IMR-90 (cell line): ENCODE measurements at regions not wholly inside any gene's neighbourhood (a gene's known extent, or its start where the extent isn't known, plus 50 kb on each side); places are given as distances from the start of the nearest gene placed in this dataset.
"Not testable (repeated sequence)": the region's sequence is repeated elsewhere in the genome, so short reads cannot be mapped to it uniquely, and the experiment has no call there.

Experiments
- CEBPB ChIP-seq: IDR thresholded peaks from 2 replicates; pipeline ENCODE4 v1.6.1; 2012; ENCODE audit warnings: low read depth, low read length, improper control_type of control experiment
- CHD1 ChIP-seq: IDR thresholded peaks from 2 replicates; pipeline ENCODE4 v1.6.1; 2012; ENCODE audit warnings: low read depth, low read length, improper control_type of control experiment
- CTCF ChIP-seq: conservative IDR thresholded peaks from 2 replicates; pipeline ENCODE4 v1.5.1; 2012; ENCODE audit warnings: mild to moderate bottlenecking, low read depth, low read length, improper control_type of control experiment
- ELK1 ChIP-seq: fragments of 150-350 bp; IDR thresholded peaks from 2 replicates; pipeline ENCODE4 v1.6.1; 2016; ENCODE audit warnings: low read depth, mild to moderate bottlenecking, low read length, moderate library complexity, borderline replicate concordance
- FOS ChIP-seq: fragments of 150-350 bp; IDR thresholded peaks from 2 replicates; pipeline ENCODE4 v1.6.1; 2016; ENCODE audit warnings: low read depth, low read length
- MAFK ChIP-seq: IDR thresholded peaks from 2 replicates; pipeline ENCODE4 v1.6.1; 2012; ENCODE audit warnings: low read depth, low read length, improper control_type of control experiment
- MAZ ChIP-seq: IDR thresholded peaks from 2 replicates; pipeline ENCODE4 v1.6.1; 2012; ENCODE audit warnings: low read depth, mild to moderate bottlenecking, low read length, improper control_type of control experiment, moderate library complexity, borderline replicate concordance
- NFE2L2 ChIP-seq: fragments of 150-350 bp; IDR thresholded peaks from 2 replicates; pipeline ENCODE4 v1.6.1; 2016; ENCODE audit warnings: low read depth, mild to moderate bottlenecking, low read length
- POLR2A ChIP-seq: IDR thresholded peaks from 2 replicates; pipeline ENCODE4 v1.6.1; 2012; ENCODE audit warnings: mild to moderate bottlenecking, low read depth, low read length
- RAD21 ChIP-seq: IDR thresholded peaks from 2 replicates; pipeline ENCODE4 v1.6.1; 2012; ENCODE audit warnings: low read length, improper control_type of control experiment
- RFX5 ChIP-seq: IDR thresholded peaks from 2 replicates; pipeline ENCODE4 v1.8.0; 2012; ENCODE audit warnings: low read depth, mild to moderate bottlenecking, low read length, moderate library complexity
- SMC3 ChIP-seq: fragments of 150-350 bp; IDR thresholded peaks from 2 replicates; pipeline ENCODE4 v1.6.1; 2016; ENCODE audit warnings: low read depth, mild to moderate bottlenecking, antibody characterized with exemption, low read length, moderate library complexity
- USF2 ChIP-seq: fragments of 150-350 bp; IDR thresholded peaks from 2 replicates; pipeline ENCODE4 v1.6.1; 2017; ENCODE audit warnings: mild to moderate bottlenecking, antibody characterized with exemption, low read length, low read depth

- not testable (repeated sequence) for TF ChIP-seq SMC3, CTCF, RAD21, POLR2A, USF2, CEBPB, NFE2L2, FOS, CHD1, RFX5, ELK1, MAFK, MAZ
Measured at GRCh38 chr15:77926296-77926695, 151.2 kb downstream of the TBC1D2B start.
